ENCODE measurements at regions not wholly inside any gene's neighbourhood (a gene's known extent, or its start where the extent isn't known, plus 50 kb on each side); places are given as distances from the start of the nearest gene placed in this dataset.

DNA sequence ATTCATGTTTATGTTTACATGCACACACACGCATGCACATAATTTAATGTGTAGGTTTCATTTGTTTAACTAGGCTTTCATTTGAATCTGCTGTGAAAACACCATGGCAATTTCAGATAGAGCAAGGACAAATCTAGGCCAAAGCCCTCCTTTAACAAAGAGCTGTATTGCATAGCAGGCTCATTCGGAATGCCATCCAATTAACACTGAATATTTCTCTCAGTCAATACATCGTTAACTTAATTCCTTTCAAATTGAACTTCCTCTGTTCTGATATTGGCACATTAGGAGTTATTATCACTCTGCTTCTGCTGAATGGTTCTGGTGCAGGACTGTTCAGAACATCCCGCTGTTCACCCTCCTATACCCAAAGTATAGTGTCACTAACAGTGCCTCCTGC lies 435.1 kb upstream of the CDH20 start:
- H3K9me3 ChIP-seq, result peaks cover 0 to 4% (median 0%) of the 10 kb centered on the region in 8 donors
- no peak overlapping the region for H3K27ac ChIP-seq
- intact Hi-C loops (cut with DNase I; ENCODE audit: low total_unique reads), result no loop called here
- H3K4me1 ChIP-seq, result no peaks in the 10 kb centered on the region
- 88 to 97% (median 92%) methylated on average over 4 of the region's 4 CpGs for WGBS, 5 donors
- no peaks in the 10 kb centered on the region for H3K36me3 ChIP-seq
- H3K4me3 ChIP-seq, result no peak overlapping the region
- no peaks in the 10 kb centered on the region for H3K27me3 ChIP-seq (replicated peaks in 1 of 7)
- no peak for DNase-seq
- TF ChIP-seq POLR2AphosphoS5 (IDR thresholded peaks at IDR 0.05), result no peak
- TF ChIP-seq, protein P1, sequence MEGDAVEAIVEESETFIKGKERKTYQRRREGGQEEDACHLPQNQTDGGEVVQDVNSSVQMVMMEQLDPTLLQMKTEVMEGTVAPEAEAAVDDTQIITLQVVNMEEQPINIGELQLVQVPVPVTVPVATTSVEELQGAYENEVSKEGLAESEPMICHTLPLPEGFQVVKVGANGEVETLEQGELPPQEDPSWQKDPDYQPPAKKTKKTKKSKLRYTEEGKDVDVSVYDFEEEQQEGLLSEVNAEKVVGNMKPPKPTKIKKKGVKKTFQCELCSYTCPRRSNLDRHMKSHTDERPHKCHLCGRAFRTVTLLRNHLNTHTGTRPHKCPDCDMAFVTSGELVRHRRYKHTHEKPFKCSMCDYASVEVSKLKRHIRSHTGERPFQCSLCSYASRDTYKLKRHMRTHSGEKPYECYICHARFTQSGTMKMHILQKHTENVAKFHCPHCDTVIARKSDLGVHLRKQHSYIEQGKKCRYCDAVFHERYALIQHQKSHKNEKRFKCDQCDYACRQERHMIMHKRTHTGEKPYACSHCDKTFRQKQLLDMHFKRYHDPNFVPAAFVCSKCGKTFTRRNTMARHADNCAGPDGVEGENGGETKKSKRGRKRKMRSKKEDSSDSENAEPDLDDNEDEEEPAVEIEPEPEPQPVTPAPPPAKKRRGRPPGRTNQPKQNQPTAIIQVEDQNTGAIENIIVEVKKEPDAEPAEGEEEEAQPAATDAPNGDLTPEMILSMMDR (IDR thresholded peaks at IDR 0.05 in 8 of 11, conservative IDR thresholded peaks at IDR 0.05 in 3 of 11), result no peak
- no peak for TF ChIP-seq POLR2A (IDR thresholded peaks at IDR 0.05)

DNA sequence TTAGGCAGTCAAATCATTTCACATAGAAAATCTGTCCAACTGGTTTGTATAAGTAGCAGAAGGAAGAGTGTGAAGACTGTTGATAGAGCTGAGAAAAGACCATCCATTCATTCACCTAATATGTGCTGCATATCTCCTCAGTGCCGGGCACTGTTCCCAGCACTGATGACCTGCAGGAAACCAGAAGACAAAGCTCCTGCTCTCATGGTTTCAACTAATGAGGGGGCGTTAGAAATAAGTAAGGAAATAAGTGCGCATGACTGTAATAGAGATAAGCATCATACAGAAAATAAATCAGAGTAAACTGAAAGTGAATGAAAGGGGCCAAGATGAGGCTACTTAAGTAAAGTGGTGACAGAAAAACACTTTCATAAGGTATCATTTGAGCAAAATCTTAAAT lies 427.5 kb upstream of the CDH20 start:
- Histone ChIP-seq H3K9me3 (no peaks in the 10 kb centered on the region), H3K27ac (no peak overlapping the region), H3K36me3 (no peaks in the 10 kb centered on the region), H3K4me1 (no peaks in the 10 kb centered on the region), H3K4me3 (no peak overlapping the region), H3K27me3 (replicated peaks in 1 of 7) (no peaks in the 10 kb centered on the region)
- no peak for DNase-seq
- intact Hi-C loops (cut with DNase I; ENCODE audit: low total_unique reads), result no loop called here
- TF ChIP-seq POLR2AphosphoS5 (IDR thresholded peaks at IDR 0.05) (no peak), POLR2A (IDR thresholded peaks at IDR 0.05) (no peak)
- TF ChIP-seq, protein P1 (IDR thresholded peaks at IDR 0.05 in 8 of 11, conservative IDR thresholded peaks at IDR 0.05 in 3 of 11), result no peak
- whole genome bisulfite sequencing, 5 donors, result 4 to 16% (median 8%) methylated on average over 3 of the region's 3 CpGs

DNA sequence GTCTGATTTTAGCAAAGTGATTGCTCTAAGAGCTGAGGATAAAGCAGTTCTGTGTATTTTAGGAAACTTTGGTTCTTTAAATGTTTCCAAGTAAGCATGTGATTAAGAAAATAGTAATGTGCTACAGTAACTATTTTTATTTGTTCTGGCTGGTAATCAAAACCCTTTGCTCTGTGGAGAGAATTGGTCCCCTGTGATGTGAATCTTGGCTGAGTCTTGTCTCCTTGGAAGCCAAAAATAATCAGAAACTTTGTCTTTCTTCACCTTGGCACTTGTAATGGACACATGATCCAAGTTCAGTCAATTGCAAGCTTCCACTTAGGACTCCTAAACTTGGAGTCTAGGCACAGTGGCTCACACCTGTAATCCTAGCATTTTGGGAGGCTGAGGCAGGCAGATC lies 422.7 kb upstream of the CDH20 start:
- intact Hi-C loops (cut with DNase I; ENCODE audit: low total_unique reads), result no loop called here
- DNase-seq, result no peak
- Histone ChIP-seq H3K4me1 (no peaks in the 10 kb centered on the region), H3K27me3 (replicated peaks in 1 of 7) (no peaks in the 10 kb centered on the region), H3K4me3 (no peak overlapping the region), H3K36me3 (no peaks in the 10 kb centered on the region), H3K27ac (no peak overlapping the region), H3K9me3 (peaks cover 0 to 5% (median 0%) of the 10 kb centered on the region in 8 donors)
- TF ChIP-seq POLR2A (IDR thresholded peaks at IDR 0.05) (no peak), POLR2AphosphoS5 (IDR thresholded peaks at IDR 0.05) (no peak)
- TF ChIP-seq, protein P1 (IDR thresholded peaks at IDR 0.05 in 8 of 11, conservative IDR thresholded peaks at IDR 0.05 in 3 of 11), result no peak

DNA sequence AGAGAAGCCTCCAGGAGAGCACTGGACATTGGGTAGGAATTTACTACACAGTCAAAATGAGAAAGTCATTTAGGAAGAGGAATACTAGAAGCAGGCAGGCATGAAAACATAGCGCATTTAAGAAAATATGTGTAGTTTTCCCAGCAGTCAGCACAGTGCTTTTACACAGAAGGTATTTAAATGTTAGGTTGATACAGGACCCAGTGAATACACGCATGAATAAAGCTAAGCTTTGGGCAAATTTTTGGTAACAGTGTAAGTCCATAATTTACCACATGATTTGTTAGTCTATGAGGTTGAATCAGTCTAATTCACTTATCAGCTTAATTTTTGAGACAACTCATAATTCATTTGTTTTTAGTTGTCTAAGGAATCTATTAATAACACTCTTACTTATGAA lies 421.7 kb upstream of the CDH20 start:
- no peak overlapping the region for H3K4me3 ChIP-seq
- H3K27ac ChIP-seq, result no peak overlapping the region
- no peak for DNase-seq
- TF ChIP-seq POLR2AphosphoS5 (IDR thresholded peaks at IDR 0.05) (no peak), POLR2A (IDR thresholded peaks at IDR 0.05) (no peak)
- TF ChIP-seq, protein P1 (IDR thresholded peaks at IDR 0.05 in 8 of 11, conservative IDR thresholded peaks at IDR 0.05 in 3 of 11), result no peak
- 91 to 96% (median 94%) methylated on average over 2 of the region's 2 CpGs for WGBS, 5 donors
- no peaks in the 10 kb centered on the region for H3K27me3 ChIP-seq (replicated peaks in 1 of 7)
- intact Hi-C loops (cut with DNase I; ENCODE audit: low total_unique reads), result no loop called here
- peaks cover 0 to 5% (median 0%) of the 10 kb centered on the region in 8 donors for H3K9me3 ChIP-seq
- no peaks in the 10 kb centered on the region for H3K4me1 ChIP-seq
- no peaks in the 10 kb centered on the region for H3K36me3 ChIP-seq
